ENCODE measurements at regions not wholly inside any gene's neighbourhood (a gene's known extent, or its start where the extent isn't known, plus 50 kb on each side); places are given as distances from the start of the nearest gene placed in this dataset.

DNA sequence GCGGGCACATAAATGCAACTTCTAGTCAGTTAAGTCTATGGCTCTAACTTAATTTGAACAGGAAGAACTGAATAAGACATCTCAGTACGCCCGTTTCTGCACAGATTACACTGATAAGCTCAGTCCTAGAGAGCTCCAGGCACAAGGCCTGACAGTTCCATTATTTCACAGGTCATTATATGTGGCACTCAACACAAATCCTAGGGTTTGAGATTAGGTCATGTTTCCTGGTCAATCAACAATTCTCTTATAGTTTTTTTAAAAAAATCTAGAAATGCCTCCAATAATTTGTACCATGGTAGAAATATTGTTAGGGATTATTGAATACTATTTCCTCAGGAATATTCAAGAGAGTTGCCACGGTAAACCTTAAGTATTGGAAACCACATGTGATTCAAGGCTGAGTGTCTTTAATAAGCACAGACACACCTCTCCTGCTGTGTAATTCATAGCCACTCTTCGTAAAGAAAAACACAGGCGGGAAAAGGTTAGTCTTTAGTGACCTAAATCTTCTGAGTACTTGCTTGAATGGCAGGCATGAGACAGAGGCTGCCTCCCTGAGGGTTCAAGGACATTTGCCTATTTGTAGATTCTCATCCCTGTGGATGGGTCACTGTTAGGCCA, 342.9 kb upstream of the ADGRL3 start:
- Histone ChIP-seq H3K36me3 (ENCODE audit: insufficient read depth, low read length, poor library complexity, severe bottlenecking) (no peaks in the 10 kb centered on the region), H3K9me3 (ENCODE audit: low read depth, low read length, poor library complexity, severe bottlenecking) (no peaks in the 10 kb centered on the region), H3K27ac (ENCODE audit: low read depth, low read length, poor library complexity, severe bottlenecking) (no peak overlapping the region), H3K4me3 (ENCODE audit: low read depth, low read length, poor library complexity, severe bottlenecking) (no peak overlapping the region), H3K4me1 (ENCODE audit: insufficient read depth, low read length, poor library complexity, severe bottlenecking) (no peaks in the 10 kb centered on the region), H3K27me3 (replicated peaks; ENCODE audit: insufficient read depth, low read depth, low read length, poor library complexity) (no peaks in the 10 kb centered on the region)
- ChIA-PET CTCF (no interaction called here), POLR2A (ENCODE audit: low non-redundant PET) (no interaction called here)
- DNase-seq (ENCODE audit: low spot score), result no peak
- BruUV-seq (replicated peaks), result no TSS peak
- intact Hi-C loops (cut with micrococcal nuclease; ENCODE audit: unreplicated experiment), result no loop called here
- TF ChIP-seq, protein P1, sequence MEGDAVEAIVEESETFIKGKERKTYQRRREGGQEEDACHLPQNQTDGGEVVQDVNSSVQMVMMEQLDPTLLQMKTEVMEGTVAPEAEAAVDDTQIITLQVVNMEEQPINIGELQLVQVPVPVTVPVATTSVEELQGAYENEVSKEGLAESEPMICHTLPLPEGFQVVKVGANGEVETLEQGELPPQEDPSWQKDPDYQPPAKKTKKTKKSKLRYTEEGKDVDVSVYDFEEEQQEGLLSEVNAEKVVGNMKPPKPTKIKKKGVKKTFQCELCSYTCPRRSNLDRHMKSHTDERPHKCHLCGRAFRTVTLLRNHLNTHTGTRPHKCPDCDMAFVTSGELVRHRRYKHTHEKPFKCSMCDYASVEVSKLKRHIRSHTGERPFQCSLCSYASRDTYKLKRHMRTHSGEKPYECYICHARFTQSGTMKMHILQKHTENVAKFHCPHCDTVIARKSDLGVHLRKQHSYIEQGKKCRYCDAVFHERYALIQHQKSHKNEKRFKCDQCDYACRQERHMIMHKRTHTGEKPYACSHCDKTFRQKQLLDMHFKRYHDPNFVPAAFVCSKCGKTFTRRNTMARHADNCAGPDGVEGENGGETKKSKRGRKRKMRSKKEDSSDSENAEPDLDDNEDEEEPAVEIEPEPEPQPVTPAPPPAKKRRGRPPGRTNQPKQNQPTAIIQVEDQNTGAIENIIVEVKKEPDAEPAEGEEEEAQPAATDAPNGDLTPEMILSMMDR (conservative IDR thresholded peaks at IDR 0.05; ENCODE audit: low read depth, low read length), result no peak
- no peak for TF ChIP-seq EZH2 (IDR thresholded peaks at IDR 0.05; ENCODE audit: borderline replicate concordance, low read depth, low read length, poor library complexity, severe bottlenecking)

DNA sequence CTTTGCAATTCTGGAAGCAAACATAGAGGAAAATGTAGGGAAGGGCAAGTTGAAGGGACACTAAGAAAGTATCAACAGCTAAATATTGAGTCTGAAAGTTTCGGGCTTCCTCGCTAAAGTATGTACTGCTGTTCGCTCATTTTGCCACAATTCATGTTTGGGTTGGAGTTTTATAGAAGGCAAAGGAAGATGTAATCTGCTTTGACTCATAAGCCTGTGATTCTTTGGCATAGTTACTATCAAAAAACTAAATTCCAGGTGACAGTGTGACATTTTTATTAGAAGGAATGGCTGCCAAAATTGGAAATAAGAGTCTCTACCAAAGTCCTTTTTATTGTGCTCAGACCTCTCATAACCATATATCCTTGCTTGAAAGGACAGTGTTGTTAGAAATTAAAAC, 336.7 kb upstream of the ADGRL3 start:
- ChIA-PET POLR2A (ENCODE audit: low non-redundant PET) (no interaction called here), CTCF (no interaction called here)
- Histone ChIP-seq H3K9me3 (ENCODE audit: low read depth, low read length, poor library complexity, severe bottlenecking) (no peaks in the 10 kb centered on the region), H3K4me3 (ENCODE audit: low read depth, low read length, poor library complexity, severe bottlenecking) (no peak overlapping the region), H3K27ac (ENCODE audit: low read depth, low read length, poor library complexity, severe bottlenecking) (no peak overlapping the region), H3K36me3 (ENCODE audit: insufficient read depth, low read length, poor library complexity, severe bottlenecking) (no peaks in the 10 kb centered on the region), H3K27me3 (replicated peaks; ENCODE audit: insufficient read depth, low read depth, low read length, poor library complexity) (no peaks in the 10 kb centered on the region), H3K4me1 (ENCODE audit: insufficient read depth, low read length, poor library complexity, severe bottlenecking) (no peaks in the 10 kb centered on the region)
- intact Hi-C loops (cut with micrococcal nuclease; ENCODE audit: unreplicated experiment), result no loop called here
- BruUV-seq (replicated peaks), result no TSS peak
- DNase-seq (ENCODE audit: low spot score), result no peak
- TF ChIP-seq EZH2 (IDR thresholded peaks at IDR 0.05; ENCODE audit: borderline replicate concordance, low read depth, low read length, poor library complexity, severe bottlenecking), result no peak
- TF ChIP-seq, protein P1 (conservative IDR thresholded peaks at IDR 0.05; ENCODE audit: low read depth, low read length), result no peak

GRCh38 chr4:60865273-60865672, 334.9 kb upstream of the ADGRL3 start:
- Histone ChIP-seq H3K4me3 (ENCODE audit: low read depth, low read length, poor library complexity, severe bottlenecking) (no peak overlapping the region), H3K36me3 (ENCODE audit: insufficient read depth, low read length, poor library complexity, severe bottlenecking) (no peaks in the 10 kb centered on the region), H3K27ac (ENCODE audit: low read depth, low read length, poor library complexity, severe bottlenecking) (no peak overlapping the region), H3K4me1 (ENCODE audit: insufficient read depth, low read length, poor library complexity, severe bottlenecking) (no peaks in the 10 kb centered on the region), H3K27me3 (replicated peaks; ENCODE audit: insufficient read depth, low read depth, low read length, poor library complexity) (no peaks in the 10 kb centered on the region), H3K9me3 (ENCODE audit: low read depth, low read length, poor library complexity, severe bottlenecking) (no peaks in the 10 kb centered on the region)
- no TSS peak for BruUV-seq (replicated peaks)
- ChIA-PET CTCF (no interaction called here), POLR2A (ENCODE audit: low non-redundant PET) (no interaction called here)
- TF ChIP-seq, protein P1 (conservative IDR thresholded peaks at IDR 0.05; ENCODE audit: low read depth, low read length), result no peak
- TF ChIP-seq EZH2 (IDR thresholded peaks at IDR 0.05; ENCODE audit: borderline replicate concordance, low read depth, low read length, poor library complexity, severe bottlenecking), result no peak
- intact Hi-C loops (cut with micrococcal nuclease; ENCODE audit: unreplicated experiment), result no loop called here
- DNase-seq (ENCODE audit: low spot score), result no peak
